PC-9 (cell line): ENCODE measurements at regions not wholly inside any gene's neighbourhood (a gene's known extent, or its start where the extent isn't known, plus 50 kb on each side); places are given as distances from the start of the nearest gene placed in this dataset.

Experiments used
- EZH2 ChIP-seq: fragments of 200-600 bp; sonication (generic); IDR thresholded peaks from 2 replicates; pipeline ENCODE4 v1.8.0; 2017; ENCODE audit warnings: antibody characterized with exemption, low read depth
- TF ChIP-seq, protein P1 (sequence below): fragments of 200-600 bp; sonication (generic); conservative IDR thresholded peaks from 2 replicates; pipeline ENCODE4 v1.6.1; 2017; ENCODE audit warnings: mixed run types, antibody characterized with exemption, mild to moderate bottlenecking, moderate library complexity

DNA sequence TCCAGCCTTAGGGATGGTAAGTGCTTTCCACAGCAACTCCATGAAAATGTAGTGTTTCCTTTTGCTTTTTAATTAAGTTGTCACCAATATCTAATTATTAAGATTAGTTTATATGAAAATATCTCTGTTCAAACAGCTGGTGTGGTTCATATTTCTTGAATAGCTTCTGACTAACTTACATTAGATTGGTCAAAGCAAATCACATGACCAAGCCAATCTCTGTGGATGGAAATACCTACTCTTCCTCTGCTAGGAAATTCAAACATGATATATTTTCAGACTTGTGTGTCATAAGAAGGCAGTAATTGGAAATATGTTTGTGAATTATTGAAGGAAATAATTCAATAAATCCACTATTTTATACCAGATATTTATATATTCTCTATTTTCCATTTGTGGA is 54.6 kb upstream of the CADM2 start:
- TF ChIP-seq, protein P1, sequence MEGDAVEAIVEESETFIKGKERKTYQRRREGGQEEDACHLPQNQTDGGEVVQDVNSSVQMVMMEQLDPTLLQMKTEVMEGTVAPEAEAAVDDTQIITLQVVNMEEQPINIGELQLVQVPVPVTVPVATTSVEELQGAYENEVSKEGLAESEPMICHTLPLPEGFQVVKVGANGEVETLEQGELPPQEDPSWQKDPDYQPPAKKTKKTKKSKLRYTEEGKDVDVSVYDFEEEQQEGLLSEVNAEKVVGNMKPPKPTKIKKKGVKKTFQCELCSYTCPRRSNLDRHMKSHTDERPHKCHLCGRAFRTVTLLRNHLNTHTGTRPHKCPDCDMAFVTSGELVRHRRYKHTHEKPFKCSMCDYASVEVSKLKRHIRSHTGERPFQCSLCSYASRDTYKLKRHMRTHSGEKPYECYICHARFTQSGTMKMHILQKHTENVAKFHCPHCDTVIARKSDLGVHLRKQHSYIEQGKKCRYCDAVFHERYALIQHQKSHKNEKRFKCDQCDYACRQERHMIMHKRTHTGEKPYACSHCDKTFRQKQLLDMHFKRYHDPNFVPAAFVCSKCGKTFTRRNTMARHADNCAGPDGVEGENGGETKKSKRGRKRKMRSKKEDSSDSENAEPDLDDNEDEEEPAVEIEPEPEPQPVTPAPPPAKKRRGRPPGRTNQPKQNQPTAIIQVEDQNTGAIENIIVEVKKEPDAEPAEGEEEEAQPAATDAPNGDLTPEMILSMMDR: no peak
- no peak for TF ChIP-seq EZH2
